Sigmoid colon (tissue), 4 donors: ENCODE measurements at regions not wholly inside any gene's neighbourhood (a gene's known extent, or its start where the extent isn't known, plus 50 kb on each side); places are given as distances from the start of the nearest gene placed in this dataset.

Experiments
- EP300 ChIP-seq, 4 donors: sonication (generic); formaldehyde crosslinking; IDR thresholded peaks; one replicate each; pipeline ENCODE4 v1.6.1; 2017; ENCODE audit warnings: antibody characterized with exemption in 4 of 4
- POLR2A ChIP-seq, 2 donors: fragments of 450-650 bp; IDR thresholded peaks; one replicate each; pipeline ENCODE4 v1.6.1; 2016; ENCODE audit warnings: antibody characterized with exemption in 2 of 2, mild to moderate bottlenecking in 2 of 2, moderate library complexity in 2 of 2
- POLR2AphosphoS5 ChIP-seq, 4 donors: sonication (generic); formaldehyde crosslinking; IDR thresholded peaks; one replicate each; pipeline ENCODE4 v1.6.1; 2017; ENCODE audit warnings: antibody characterized with exemption in 4 of 4
- TF ChIP-seq, protein P1 (sequence below), 4 experiments: fragments of 450-650 bp in 3 of 4; fragments of 200-600 bp in 1 of 4; IDR thresholded peaks; one replicate each; pipeline ENCODE4 v1.5.1; 2016 to 2019; ENCODE audit warnings: antibody characterized with exemption in 4 of 4, mild to moderate bottlenecking in 3 of 4, moderate library complexity in 2 of 4

DNA sequence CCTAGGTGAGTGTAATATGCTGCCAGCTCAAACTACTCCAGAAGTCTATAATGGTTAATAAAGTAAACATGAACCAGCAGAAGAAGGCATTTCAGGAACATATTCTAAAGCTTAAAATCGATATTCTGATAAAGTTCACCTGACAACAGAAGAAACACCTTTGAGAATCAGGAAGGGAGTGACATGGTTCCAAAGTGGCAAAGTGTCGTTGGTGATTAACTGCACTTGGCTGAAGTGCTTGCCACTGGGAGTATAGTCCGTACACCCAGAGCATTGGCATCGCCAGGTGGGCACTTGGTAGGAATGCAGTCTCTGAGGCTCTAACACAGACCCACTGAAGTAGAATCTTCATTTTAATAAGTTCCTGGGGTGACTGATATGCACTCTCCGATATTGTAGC is 76.0 kb upstream of the H2AZ1 start:
- TF ChIP-seq POLR2AphosphoS5 (IDR thresholded peaks at IDR 0.05): no peak
- TF ChIP-seq, protein P1, sequence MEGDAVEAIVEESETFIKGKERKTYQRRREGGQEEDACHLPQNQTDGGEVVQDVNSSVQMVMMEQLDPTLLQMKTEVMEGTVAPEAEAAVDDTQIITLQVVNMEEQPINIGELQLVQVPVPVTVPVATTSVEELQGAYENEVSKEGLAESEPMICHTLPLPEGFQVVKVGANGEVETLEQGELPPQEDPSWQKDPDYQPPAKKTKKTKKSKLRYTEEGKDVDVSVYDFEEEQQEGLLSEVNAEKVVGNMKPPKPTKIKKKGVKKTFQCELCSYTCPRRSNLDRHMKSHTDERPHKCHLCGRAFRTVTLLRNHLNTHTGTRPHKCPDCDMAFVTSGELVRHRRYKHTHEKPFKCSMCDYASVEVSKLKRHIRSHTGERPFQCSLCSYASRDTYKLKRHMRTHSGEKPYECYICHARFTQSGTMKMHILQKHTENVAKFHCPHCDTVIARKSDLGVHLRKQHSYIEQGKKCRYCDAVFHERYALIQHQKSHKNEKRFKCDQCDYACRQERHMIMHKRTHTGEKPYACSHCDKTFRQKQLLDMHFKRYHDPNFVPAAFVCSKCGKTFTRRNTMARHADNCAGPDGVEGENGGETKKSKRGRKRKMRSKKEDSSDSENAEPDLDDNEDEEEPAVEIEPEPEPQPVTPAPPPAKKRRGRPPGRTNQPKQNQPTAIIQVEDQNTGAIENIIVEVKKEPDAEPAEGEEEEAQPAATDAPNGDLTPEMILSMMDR (IDR thresholded peaks at IDR 0.05): no peak
- TF ChIP-seq POLR2A (IDR thresholded peaks at IDR 0.05): no peak
- TF ChIP-seq EP300 (IDR thresholded peaks at IDR 0.05): no peak
